A549 (cell line): ENCODE measurements at regions not wholly inside any gene's neighbourhood (a gene's known extent, or its start where the extent isn't known, plus 50 kb on each side); places are given as distances from the start of the nearest gene placed in this dataset.

Experiments
- CEBPB ChIP-seq, 2 experiments: fragments of >200 bp in 1 of 2; sonication (Bioruptor Twin) in 1 of 2; formaldehyde crosslinking in 1 of 2; IDR thresholded peaks; 2 replicates each; pipeline ENCODE4 v1.6.1; 2012 to 2016
- CHD2 ChIP-seq: fragments of 150-350 bp; IDR thresholded peaks from 2 replicates; pipeline ENCODE4 v1.6.1; 2014; ENCODE audit warnings: low read length; ENCODE audit not compliant: partially characterized antibody
- CTCF ChIP-seq: fragments of >200 bp; sonication (Bioruptor Twin); formaldehyde crosslinking; IDR thresholded peaks from 3 replicates; pipeline ENCODE4 v1.5.1; 2016
- EP300 ChIP-seq, 2 experiments: fragments of >200 bp; sonication (Bioruptor Twin); formaldehyde crosslinking; IDR thresholded peaks; 2 replicates in 1 of 2; 3 replicates in 1 of 2; pipeline ENCODE4 v1.6.1; 2016 to 2017
- GATA3 ChIP-seq: IDR thresholded peaks from 2 replicates; pipeline ENCODE4 v1.6.1; 2012; ENCODE audit warnings: borderline replicate concordance
- MAX ChIP-seq: IDR thresholded peaks from 2 replicates; pipeline ENCODE4 v1.6.1; 2012
- POLR2A ChIP-seq: IDR thresholded peaks from 2 replicates; pipeline ENCODE4 v1.6.1; 2012; ENCODE audit warnings: mild to moderate bottlenecking, low read length
- RAD21 ChIP-seq, 2 experiments: fragments of >200 bp in 1 of 2; sonication (Bioruptor Twin) in 1 of 2; formaldehyde crosslinking in 1 of 2; IDR thresholded peaks in 1 of 2; conservative IDR thresholded peaks in 1 of 2; 2 replicates in 1 of 2; 3 replicates in 1 of 2; pipeline ENCODE4 v1.6.1; 2012 to 2018; ENCODE audit warnings: inconsistent platforms in 1 of 2
- REST ChIP-seq: fragments of 200-600 bp; sonication (generic); IDR thresholded peaks from 2 replicates; pipeline ENCODE4 v1.6.1; 2016; ENCODE audit warnings: antibody characterized with exemption, mild to moderate bottlenecking, moderate library complexity
- RNF2 ChIP-seq: fragments of 200-600 bp; sonication (generic); IDR thresholded peaks from 2 replicates; pipeline ENCODE4 v1.6.1; 2016; ENCODE audit warnings: low read depth, mild to moderate bottlenecking, antibody characterized with exemption, moderate library complexity, borderline replicate concordance
- SMC3 ChIP-seq: fragments of >200 bp; sonication (Bioruptor Twin); formaldehyde crosslinking; IDR thresholded peaks from 3 replicates; pipeline ENCODE4 v1.6.1; 2018; ENCODE audit warnings: inconsistent platforms
- TP53 ChIP-seq: fragments of 250-450 bp; sonication (Bioruptor Pico); IDR thresholded peaks from 2 replicates; pipeline ENCODE4 v1.5.0; 2021; ENCODE audit warnings: mild to moderate bottlenecking, moderate library complexity

- TF ChIP-seq POLR2A (no peak), CTCF (no peak), EP300 (IDR thresholded peaks at IDR 0.05) (no peak), RNF2 (no peak), TP53 (CRISPR knock-in tag) (no peak), MAX (no peak), RAD21 (conservative IDR thresholded peaks at IDR 0.05 in 1 of 2, IDR thresholded peaks at IDR 0.05 in 1 of 2) (no peak), GATA3 (no peak), REST (no peak), SMC3 (no peak), CHD2 (no peak), CEBPB (IDR thresholded peaks at IDR 0.05) (no peak)
Observed at GRCh38 chr2:16082276-16082675, 141.9 kb downstream of the MYCN start.
